HG02938 (cell line): ENCODE measurements at regions not wholly inside any gene's neighbourhood (a gene's known extent, or its start where the extent isn't known, plus 50 kb on each side); places are given as distances from the start of the nearest gene placed in this dataset.

Source experiments
- ATAC-seq: cut with Tn5 transposase; IDR thresholded peaks from one replicate; pipeline ENCODE4 v1.9.1; 2021; ENCODE audit warnings: mild to moderate bottlenecking, moderate library complexity; ENCODE audit not compliant: unreplicated experiment

DNA sequence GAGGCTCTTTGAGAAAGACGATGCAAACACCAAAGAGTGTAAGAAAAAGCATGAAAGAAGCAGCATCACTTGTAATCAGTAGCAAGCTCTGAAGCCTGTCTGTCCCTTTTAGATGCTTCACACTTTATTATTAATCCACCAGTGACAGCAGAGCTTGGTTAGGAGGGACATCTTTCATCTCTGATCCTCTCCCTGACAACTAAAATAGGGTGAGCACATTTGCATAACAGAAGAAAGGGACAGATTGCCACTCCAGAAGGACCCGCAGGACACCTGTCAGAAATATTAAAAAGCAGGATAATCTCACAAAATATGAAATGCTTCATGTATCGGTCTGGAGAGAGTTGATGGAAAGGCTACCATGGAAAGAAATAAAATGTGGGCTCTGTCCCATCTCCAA is 71.4 kb upstream of the MAP1B start:
- ATAC-seq = no peak

DNA sequence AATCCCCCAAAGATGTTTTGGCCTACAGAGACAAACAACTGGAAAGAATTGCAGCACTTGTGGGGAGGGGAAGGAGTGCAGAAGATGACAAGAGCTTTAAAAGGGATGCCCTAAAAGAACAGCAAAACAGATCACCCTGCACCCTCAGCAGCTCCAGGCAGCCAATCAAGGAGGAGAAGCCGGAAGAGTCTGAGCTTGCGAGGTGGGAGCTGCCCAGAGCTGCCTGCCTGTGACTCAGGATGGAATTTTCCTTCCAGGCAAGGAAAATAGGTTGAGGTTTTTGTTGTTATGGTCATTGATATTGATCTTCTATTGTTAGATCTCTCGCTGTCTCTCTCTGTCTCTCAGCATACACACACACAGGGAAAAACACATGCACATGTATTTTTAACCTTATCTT is 70.3 kb upstream of the MAP1B start:
- ATAC-seq = no peak

DNA sequence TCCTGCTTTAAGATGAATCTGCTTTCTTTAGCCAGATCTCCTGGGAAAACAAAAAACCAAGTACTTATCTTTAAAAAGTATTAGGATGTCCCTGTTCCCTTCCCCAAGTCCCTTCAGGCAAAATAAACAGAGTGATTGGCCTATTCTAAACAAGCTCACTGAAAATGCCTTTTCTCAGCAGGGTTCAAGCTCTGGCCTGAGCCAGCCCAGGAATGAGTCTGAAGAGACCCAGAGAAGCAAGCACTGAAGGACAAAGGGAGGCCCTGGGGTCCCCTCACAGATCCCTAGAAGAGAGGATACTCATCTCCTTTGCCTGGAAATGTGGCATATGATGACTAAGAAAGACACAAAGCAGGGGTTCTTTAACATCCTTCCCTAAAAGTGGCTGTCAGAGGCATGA is 66.8 kb upstream of the MAP1B start:
- ATAC-seq = no peak

DNA sequence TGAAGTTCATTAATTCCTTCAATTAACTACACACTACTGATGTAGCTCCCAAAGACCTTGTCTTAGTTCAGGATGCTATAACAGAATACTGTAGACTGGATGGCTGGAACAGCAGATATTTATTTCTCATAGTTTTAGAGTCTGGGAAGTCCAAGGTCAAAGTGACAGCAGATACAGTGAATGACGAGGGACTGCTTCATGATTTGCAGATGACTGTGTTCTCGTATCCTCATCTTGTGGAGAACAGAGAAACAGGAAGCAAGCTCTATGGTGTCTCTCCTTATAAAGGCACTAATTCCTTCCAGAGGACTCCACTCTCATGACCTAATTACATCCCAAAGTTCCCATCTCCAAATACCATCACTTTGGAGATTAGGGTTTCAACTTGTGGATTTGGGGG is 65.6 kb upstream of the MAP1B start:
- ATAC-seq = no peak

DNA sequence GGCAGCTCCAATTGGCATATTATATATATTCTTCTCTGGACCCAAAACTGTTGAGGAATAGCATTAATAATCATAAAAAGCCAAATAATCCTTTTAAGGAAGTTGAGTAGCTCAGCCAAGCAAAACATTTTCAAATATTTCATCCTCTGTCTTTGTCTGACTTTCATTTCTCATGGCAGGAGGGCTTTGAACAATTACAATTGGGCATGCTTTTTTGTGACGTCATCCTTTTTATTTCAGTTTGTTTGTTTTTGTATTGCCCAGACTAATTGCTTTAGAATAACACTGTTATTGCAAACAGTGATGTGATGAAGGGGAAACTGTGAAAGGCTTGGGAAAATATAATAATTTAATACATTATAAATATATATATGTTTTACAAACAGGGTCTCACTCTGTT is 65.2 kb upstream of the MAP1B start:
- ATAC-seq = no peak

DNA sequence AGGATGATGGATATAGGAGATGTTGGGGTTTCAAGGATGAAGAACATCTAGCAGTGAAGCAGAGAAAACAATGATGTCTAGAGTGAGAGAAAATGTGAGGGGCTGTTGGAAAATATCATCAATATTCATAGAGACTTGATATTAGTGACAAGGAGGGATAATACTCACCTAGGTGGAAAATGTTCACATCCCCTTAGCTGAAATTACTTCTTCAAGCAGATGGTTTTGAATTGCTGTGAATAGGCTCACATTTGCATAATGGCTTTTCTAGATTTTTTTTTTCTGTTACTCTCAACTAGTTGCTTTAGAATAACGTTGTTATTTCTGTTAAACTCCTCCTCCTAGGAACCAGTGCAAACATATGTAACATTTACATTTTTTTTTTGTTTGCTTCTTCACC is 61.6 kb upstream of the MAP1B start:
- no peak for ATAC-seq

DNA sequence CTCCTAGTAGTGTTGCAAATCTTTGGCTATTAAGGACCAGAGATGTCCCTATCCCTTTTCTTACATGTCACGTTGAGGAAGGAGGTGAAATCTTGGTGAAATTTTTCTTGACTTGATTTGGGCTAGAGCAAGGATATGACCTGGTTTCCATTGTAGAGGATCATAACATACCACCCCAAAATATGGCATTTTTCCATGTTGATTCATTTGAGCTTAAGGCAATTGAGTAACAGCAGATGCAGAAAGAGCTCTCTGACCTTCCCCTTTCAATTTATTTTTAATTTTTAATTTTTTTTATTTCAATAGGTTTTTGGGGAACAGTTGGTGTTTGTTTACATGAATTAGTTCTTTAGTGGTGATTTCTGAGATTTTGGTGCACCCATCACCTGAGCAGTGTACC is 61.2 kb upstream of the MAP1B start:
- ATAC-seq = no peak

DNA sequence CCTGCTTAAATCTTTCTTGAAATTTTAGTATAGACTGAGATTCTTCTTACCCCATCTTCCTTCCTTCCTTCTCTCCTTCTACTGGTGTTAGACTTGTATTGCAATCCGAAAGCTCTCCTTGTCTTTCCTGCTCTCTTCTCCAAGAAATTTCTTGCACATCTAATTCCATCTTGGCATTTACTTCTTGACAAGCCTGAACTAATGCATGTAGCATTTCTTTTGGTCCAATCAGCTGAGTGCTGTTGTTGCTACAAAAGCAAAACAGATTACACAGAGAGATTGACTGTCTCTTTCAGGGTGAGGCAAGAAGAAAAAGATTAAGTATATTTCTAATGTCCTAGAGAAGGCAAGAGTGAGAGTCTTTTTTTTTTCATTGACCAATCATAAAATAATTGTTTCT is 51.6 kb upstream of the MAP1B start:
- ATAC-seq = no peak
